Osteoblast (primary cell): ENCODE measurements at regions not wholly inside any gene's neighbourhood (a gene's known extent, or its start where the extent isn't known, plus 50 kb on each side); places are given as distances from the start of the nearest gene placed in this dataset.
"Not testable (repeated sequence)": the region's sequence is repeated elsewhere in the genome, so short reads cannot be mapped to it uniquely, and the experiment has no call there.

Experiments used
- DNase-seq: peaks from one replicate; pipeline ENCODE4 v3.0.0; 2011; ENCODE audit warnings: low spot score, mixed read lengths; ENCODE audit not compliant: insufficient read length; ENCODE audit errors: missing footprints
- H2AFZ ChIP-seq: 2 replicates; pipeline ENCODE4 v1.6.0; 2011; ENCODE audit warnings: mild to moderate bottlenecking, low read length
- H3K27ac ChIP-seq: 2 replicates; pipeline ENCODE4 v1.5.1; 2011; ENCODE audit warnings: mild to moderate bottlenecking, low read depth, low read length, moderate library complexity
- H3K27me3 ChIP-seq: 2 replicates; pipeline ENCODE4 v1.6.0; 2012; ENCODE audit warnings: mild to moderate bottlenecking, control low read depth, inconsistent platforms, low read length, moderate library complexity; ENCODE audit not compliant: insufficient read depth
- H3K36me3 ChIP-seq: 2 replicates; pipeline ENCODE4 v1.5.1; 2011; ENCODE audit warnings: mild to moderate bottlenecking, low read length, control low read depth, moderate library complexity; ENCODE audit not compliant: insufficient read depth
- H3K4me1 ChIP-seq: 2 replicates; pipeline ENCODE4 v1.5.1; 2011; ENCODE audit warnings: mild to moderate bottlenecking, low read length, control low read depth, moderate library complexity; ENCODE audit not compliant: insufficient read depth
- H3K4me2 ChIP-seq: 2 replicates; pipeline ENCODE4 v1.6.0; 2011; ENCODE audit warnings: mild to moderate bottlenecking, low read length; ENCODE audit not compliant: insufficient read depth
- H3K4me3 ChIP-seq: fragments of 200-600 bp; sonication (generic); 3 replicates; pipeline ENCODE4 v1.5.1; 2012; ENCODE audit warnings: mild to moderate bottlenecking, low read length, inconsistent platforms; ENCODE audit not compliant: insufficient read depth
- H3K79me2 ChIP-seq: 2 replicates; pipeline ENCODE4 v1.6.0; 2012; ENCODE audit warnings: mild to moderate bottlenecking, low read length, control low read depth, inconsistent platforms; ENCODE audit not compliant: insufficient read depth
- H3K9me3 ChIP-seq: 2 replicates; pipeline ENCODE4 v1.5.1; 2011; ENCODE audit warnings: low read depth, low read length, control low read depth
- H4K20me1 ChIP-seq: 2 replicates; pipeline ENCODE4 v1.6.0; 2012; ENCODE audit warnings: mild to moderate bottlenecking, low read length, control low read depth; ENCODE audit not compliant: insufficient read depth

- H3K27me3 ChIP-seq, DNase-seq, H3K4me2 ChIP-seq, H3K9me3 ChIP-seq, H3K4me3 ChIP-seq, H3K27ac ChIP-seq, H4K20me1 ChIP-seq, H2AFZ ChIP-seq, H3K36me3 ChIP-seq, H3K4me1 ChIP-seq, H3K79me2 ChIP-seq: not testable (repeated sequence)
Measured at GRCh38 chr7:35919607-35920006, 118.8 kb downstream of the SEPTIN7 start.

GRCh38 chr7:35921338-35921737 lies 120.5 kb downstream of the SEPTIN7 start:
- not testable (repeated sequence) for H3K4me2 ChIP-seq, H4K20me1 ChIP-seq, H3K27ac ChIP-seq, H3K4me3 ChIP-seq, H3K27me3 ChIP-seq, DNase-seq, H3K4me1 ChIP-seq, H2AFZ ChIP-seq, H3K36me3 ChIP-seq, H3K79me2 ChIP-seq, H3K9me3 ChIP-seq

- not testable (repeated sequence) for H2AFZ ChIP-seq, H3K36me3 ChIP-seq, H4K20me1 ChIP-seq, H3K4me3 ChIP-seq, DNase-seq, H3K27ac ChIP-seq, H3K4me2 ChIP-seq, H3K27me3 ChIP-seq, H3K4me1 ChIP-seq, H3K79me2 ChIP-seq, H3K9me3 ChIP-seq
Measured at GRCh38 chr7:35924668-35925067, 123.8 kb downstream of the SEPTIN7 start.

- DNase-seq, H3K9me3 ChIP-seq, H3K79me2 ChIP-seq, H3K27ac ChIP-seq, H3K4me1 ChIP-seq, H3K36me3 ChIP-seq, H4K20me1 ChIP-seq, H3K27me3 ChIP-seq, H2AFZ ChIP-seq, H3K4me2 ChIP-seq, H3K4me3 ChIP-seq: not testable (repeated sequence)
Measured at GRCh38 chr7:35926966-35927365, 126.1 kb downstream of the SEPTIN7 start.

GRCh38 chr7:35931134-35931533 lies 130.3 kb downstream of the SEPTIN7 start:
- H3K27me3 ChIP-seq, H3K79me2 ChIP-seq, DNase-seq, H3K4me3 ChIP-seq, H3K27ac ChIP-seq, H3K4me2 ChIP-seq, H4K20me1 ChIP-seq, H3K36me3 ChIP-seq, H2AFZ ChIP-seq, H3K4me1 ChIP-seq, H3K9me3 ChIP-seq: not testable (repeated sequence)

- not testable (repeated sequence) for H3K4me2 ChIP-seq, H3K9me3 ChIP-seq, DNase-seq, H2AFZ ChIP-seq, H3K27me3 ChIP-seq, H3K27ac ChIP-seq, H3K4me1 ChIP-seq, H3K79me2 ChIP-seq, H3K36me3 ChIP-seq, H3K4me3 ChIP-seq, H4K20me1 ChIP-seq
Measured at GRCh38 chr7:35931551-35931950, 130.7 kb downstream of the SEPTIN7 start.

- DNase-seq, H3K27me3 ChIP-seq, H3K4me1 ChIP-seq, H3K9me3 ChIP-seq, H3K27ac ChIP-seq, H3K79me2 ChIP-seq, H2AFZ ChIP-seq, H3K36me3 ChIP-seq, H4K20me1 ChIP-seq, H3K4me3 ChIP-seq, H3K4me2 ChIP-seq: not testable (repeated sequence)
Measured at GRCh38 chr7:35940695-35941094, 139.8 kb downstream of the SEPTIN7 start.

GRCh38 chr7:35945621-35946020 lies 144.8 kb downstream of the SEPTIN7 start:
- not testable (repeated sequence) for H3K9me3 ChIP-seq, H3K4me1 ChIP-seq, H3K4me3 ChIP-seq, H3K79me2 ChIP-seq, H2AFZ ChIP-seq, H4K20me1 ChIP-seq, DNase-seq, H3K27me3 ChIP-seq, H3K36me3 ChIP-seq, H3K27ac ChIP-seq, H3K4me2 ChIP-seq

GRCh38 chr7:35955735-35956134 lies 154.9 kb downstream of the SEPTIN7 start:
- H3K27me3 ChIP-seq, H4K20me1 ChIP-seq, H3K79me2 ChIP-seq, H3K4me3 ChIP-seq, H3K36me3 ChIP-seq, H3K4me1 ChIP-seq, H3K9me3 ChIP-seq, H3K4me2 ChIP-seq, DNase-seq, H3K27ac ChIP-seq, H2AFZ ChIP-seq: not testable (repeated sequence)
